Nephron (organoid): ENCODE measurements at regions not wholly inside any gene's neighbourhood (a gene's known extent, or its start where the extent isn't known, plus 50 kb on each side); places are given as distances from the start of the nearest gene placed in this dataset.

Experiments
- H3K27ac Mint-ChIP-seq, 3 experiments: 2 replicates each; pipeline ENCODE4 v1.8.0; 2020; ENCODE audit warnings: mixed read lengths in 3 of 3, mild to moderate bottlenecking in 2 of 3, moderate library complexity in 1 of 3
- H3K27me3 Mint-ChIP-seq: 2 replicates; pipeline ENCODE4 v1.8.0; 2021; ENCODE audit warnings: low read depth, mild to moderate bottlenecking, moderate library complexity, mixed read lengths
- H3K36me3 Mint-ChIP-seq: 2 replicates; pipeline ENCODE4 v1.8.0; 2020; ENCODE audit warnings: low read depth, mixed read lengths
- H3K4me1 Mint-ChIP-seq: 2 replicates; pipeline ENCODE4 v1.8.0; 2020; ENCODE audit warnings: mixed read lengths
- H3K4me3 Mint-ChIP-seq, 3 experiments: 2 replicates each; pipeline ENCODE4 v1.8.0; 2020; ENCODE audit warnings: mild to moderate bottlenecking in 3 of 3, mixed read lengths in 3 of 3, moderate library complexity in 2 of 3
- H3K9me3 Mint-ChIP-seq: 2 replicates; pipeline ENCODE4 v1.8.0; 2020; ENCODE audit warnings: mixed read lengths
- CTCF ChIP-seq, 3 experiments: fragments of 200-600 bp; sonication (generic); IDR thresholded peaks; one replicate each; pipeline ENCODE4 v1.5.0; 2021; ENCODE audit warnings: antibody characterized with exemption in 3 of 3; ENCODE audit not compliant: unreplicated experiment in 3 of 3

- H3K9me3 Mint-ChIP-seq: peaks cover 2% of the 10 kb centered on the region
- TF ChIP-seq CTCF (IDR thresholded peaks at IDR 0.05; ENCODE audit: unreplicated experiment in 3 of 3): no peak
- no peak overlapping the region for H3K4me3 Mint-ChIP-seq
- H3K27ac Mint-ChIP-seq: no peak overlapping the region
- peaks cover 13% of the 10 kb centered on the region for H3K27me3 Mint-ChIP-seq
- H3K4me1 Mint-ChIP-seq: peaks cover 8% of the 10 kb centered on the region
- H3K36me3 Mint-ChIP-seq: no peaks in the 10 kb centered on the region
Measured at GRCh38 chr9:108724652-108725051, 131.1 kb downstream of the ACTL7B start.

GRCh38 chr9:108724122-108724521 is 131.7 kb downstream of the ACTL7B start:
- no peak overlapping the region for H3K27ac Mint-ChIP-seq
- no peak overlapping the region for H3K4me3 Mint-ChIP-seq
- TF ChIP-seq CTCF (IDR thresholded peaks at IDR 0.05; ENCODE audit: unreplicated experiment in 3 of 3): no peak
- H3K36me3 Mint-ChIP-seq: no peaks in the 10 kb centered on the region
- H3K9me3 Mint-ChIP-seq: peaks cover 2% of the 10 kb centered on the region
- H3K4me1 Mint-ChIP-seq: peaks cover 8% of the 10 kb centered on the region
- peaks cover 15% of the 10 kb centered on the region for H3K27me3 Mint-ChIP-seq

- Mint-ChIP-seq H3K36me3 (no peaks in the 10 kb centered on the region), H3K27me3 (peaks cover 7% of the 10 kb centered on the region), H3K9me3 (peaks cover 5% of the 10 kb centered on the region), H3K4me3 (no peak overlapping the region), H3K27ac (no peak overlapping the region), H3K4me1 (peaks cover 1% of the 10 kb centered on the region)
- no peak for TF ChIP-seq CTCF (IDR thresholded peaks at IDR 0.05; ENCODE audit: unreplicated experiment in 3 of 3)
Measured at GRCh38 chr9:108722396-108722795, 133.4 kb downstream of the ACTL7B start.

GRCh38 chr9:108720191-108720642 is 135.6 kb downstream of the ACTL7B start:
- no peaks in the 10 kb centered on the region for H3K4me1 Mint-ChIP-seq
- H3K27ac Mint-ChIP-seq: no peak overlapping the region
- peaks cover 17% of the 10 kb centered on the region for H3K27me3 Mint-ChIP-seq
- peaks cover 17% of the 10 kb centered on the region for H3K9me3 Mint-ChIP-seq
- no peak overlapping the region for H3K4me3 Mint-ChIP-seq
- H3K36me3 Mint-ChIP-seq: no peaks in the 10 kb centered on the region
- no peak for TF ChIP-seq CTCF (IDR thresholded peaks at IDR 0.05; ENCODE audit: unreplicated experiment in 3 of 3)

- Mint-ChIP-seq H3K27me3 (peaks cover 3% of the 10 kb centered on the region), H3K27ac (no peak overlapping the region), H3K4me3 (no peak overlapping the region), H3K36me3 (no peaks in the 10 kb centered on the region), H3K9me3 (peaks cover 9% of the 10 kb centered on the region), H3K4me1 (no peaks in the 10 kb centered on the region)
- TF ChIP-seq CTCF (IDR thresholded peaks at IDR 0.05; ENCODE audit: unreplicated experiment in 3 of 3): no peak
Measured at GRCh38 chr9:108710424-108710823, 145.4 kb downstream of the ACTL7B start.

GRCh38 chr9:108709997-108710396 is 145.8 kb downstream of the ACTL7B start:
- no peak overlapping the region for H3K27ac Mint-ChIP-seq
- peaks cover 3% of the 10 kb centered on the region for H3K27me3 Mint-ChIP-seq
- H3K4me3 Mint-ChIP-seq: no peak overlapping the region
- no peaks in the 10 kb centered on the region for H3K36me3 Mint-ChIP-seq
- peaks cover 7% of the 10 kb centered on the region for H3K9me3 Mint-ChIP-seq
- H3K4me1 Mint-ChIP-seq: no peaks in the 10 kb centered on the region
- TF ChIP-seq CTCF (IDR thresholded peaks at IDR 0.05; ENCODE audit: unreplicated experiment in 3 of 3): no peak
